AG04450 (cell line): ENCODE measurements at regions not wholly inside any gene's neighbourhood (a gene's known extent, or its start where the extent isn't known, plus 50 kb on each side); places are given as distances from the start of the nearest gene placed in this dataset.

Experiments
- CTCF ChIA-PET: fragments of 300-600, 350-600 bp; formaldehyde crosslinking; extraction: SDS; loops from one replicate; lab custom pipeline; 2022; ENCODE audit warnings: antibody characterized with exemption, inconsistent platforms; lab: Charles Lee
- POLR2A ChIA-PET: fragments of 350-600 bp; formaldehyde crosslinking; extraction: SDS; loops from one replicate; lab custom pipeline; 2021; ENCODE audit warnings: antibody characterized with exemption, inconsistent platforms; lab: Yijun Ruan, JAX
- DNase-seq: peaks from one replicate; pipeline ENCODE4 v3.0.0-alpha.2; 2011; ENCODE audit warnings: low read depth, low spot score
- H3K27ac ChIP-seq: one replicate; pipeline ENCODE4 v1.5.1; 2012; ENCODE audit warnings: low read depth, low read length, control low read depth
- H3K27me3 ChIP-seq: one replicate; pipeline ENCODE4 v1.6.0; 2012; ENCODE audit warnings: low read length; ENCODE audit not compliant: control insufficient read depth, insufficient read depth
- H3K4me3 ChIP-seq: 2 replicates; pipeline ENCODE4 v1.5.1; 2011; ENCODE audit warnings: mild to moderate bottlenecking, low read depth, low read length, control low read depth
- H3K9me3 ChIP-seq: 2 replicates; pipeline ENCODE4 v1.5.1; 2012; ENCODE audit warnings: low read length; ENCODE audit not compliant: control insufficient read depth, insufficient read depth
- CTCF ChIP-seq: IDR thresholded peaks from 2 replicates; pipeline ENCODE4 v1.5.1; 2011; ENCODE audit warnings: low read depth, low read length, control low read depth, inconsistent platforms

GRCh38 chr2:767944-768343 lies 90.7 kb upstream of the TMEM18 start:
- Histone ChIP-seq H3K27ac (no peak overlapping the region), H3K4me3 (no peak overlapping the region), H3K9me3 (peaks cover 22% of the 10 kb centered on the region), H3K27me3 (no peaks in the 10 kb centered on the region)
- CTCF ChIA-PET: no interaction called here
- POLR2A ChIA-PET: no interaction called here
- DNase-seq: no peak
- no peak for TF ChIP-seq CTCF

- H3K27me3 ChIP-seq: no peaks in the 10 kb centered on the region
- POLR2A ChIA-PET: no interaction called here
- CTCF ChIA-PET: no interaction called here
- peaks cover 20% of the 10 kb centered on the region for H3K9me3 ChIP-seq
- H3K27ac ChIP-seq: no peak overlapping the region
- no peak for DNase-seq
- no peak overlapping the region for H3K4me3 ChIP-seq
- TF ChIP-seq CTCF: no peak
Observed at GRCh38 chr2:767440-767839, 90.2 kb upstream of the TMEM18 start.

- CTCF ChIA-PET: no interaction called here
- no peak for TF ChIP-seq CTCF
- Histone ChIP-seq H3K27me3 (no peaks in the 10 kb centered on the region), H3K4me3 (no peak overlapping the region), H3K27ac (no peak overlapping the region), H3K9me3 (peaks cover 13% of the 10 kb centered on the region)
- DNase-seq: no peak
- POLR2A ChIA-PET: no interaction called here
Observed at GRCh38 chr2:766255-766654, 89.0 kb upstream of the TMEM18 start.

- DNase-seq: no peak
- no peak for TF ChIP-seq CTCF
- ChIA-PET CTCF (no interaction called here), POLR2A (no interaction called here)
- Histone ChIP-seq H3K9me3 (peaks cover 8% of the 10 kb centered on the region; the same call in 1 of the 2 replicates), H3K4me3 (no peak overlapping the region), H3K27ac (no peak overlapping the region), H3K27me3 (no peaks in the 10 kb centered on the region)
Observed at GRCh38 chr2:765369-765768, 88.2 kb upstream of the TMEM18 start.

GRCh38 chr2:763766-764525 lies 86.7 kb upstream of the TMEM18 start:
- ChIA-PET POLR2A (no interaction called here), CTCF (no interaction called here)
- no peak for DNase-seq

More at GRCh38 chr2:763766-764525, 86.7 kb upstream of the TMEM18 start:
- no peak for TF ChIP-seq CTCF
- Histone ChIP-seq H3K27me3 (no peaks in the 10 kb centered on the region), H3K9me3 (peaks cover 8% of the 10 kb centered on the region; the same call in 1 of the 2 replicates), H3K27ac (no peak overlapping the region), H3K4me3 (no peak overlapping the region)
